Esophagus squamous epithelium (tissue), 5 donors: ENCODE measurements at regions not wholly inside any gene's neighbourhood (a gene's known extent, or its start where the extent isn't known, plus 50 kb on each side); places are given as distances from the start of the nearest gene placed in this dataset.

ENCODE experiments used
- DNase-seq: peaks from one replicate; lab custom pipeline; 2025; lab: John Stamatoyannopoulos, UW
- H3K27ac ChIP-seq, 4 donors: fragments of 200-600 bp; sonication (generic); one replicate each; pipeline ENCODE4 v1.5.1; 2016 to 2019; ENCODE audit warnings: mild to moderate bottlenecking in 1 of 4
- H3K27me3 ChIP-seq, 4 donors: fragments of 200-600 bp; sonication (generic); 1 replicate in 3 of 4; 2 replicates in 1 of 4; pipeline versions ENCODE4 v1.5.1 to v1.6.0; 2017 to 2021; ENCODE audit warnings: antibody characterized with exemption in 1 of 4
- H3K36me3 ChIP-seq, 3 donors: fragments of 200-600 bp; sonication (generic); one replicate each; pipeline ENCODE4 v1.5.1; 2016 to 2019
- H3K4me1 ChIP-seq, 3 donors: fragments of 200-600 bp; sonication (generic); one replicate each; pipeline ENCODE4 v1.5.1; 2017 to 2019
- H3K4me3 ChIP-seq, 4 donors: fragments of 200-600 bp; sonication (generic); 1 replicate in 3 of 4; 2 replicates in 1 of 4; pipeline ENCODE4 v1.5.1; 2016 to 2019; ENCODE audit warnings: mild to moderate bottlenecking in 2 of 4, moderate library complexity in 1 of 4
- H3K9me3 ChIP-seq, 3 donors: fragments of 200-600 bp; sonication (generic); one replicate each; pipeline ENCODE4 v1.5.1; 2016 to 2019
- CTCF ChIP-seq, 6 experiments: fragments of 450-650 bp in 4 of 6; fragments of 200-600 bp in 2 of 6; sonication (generic) in 2 of 6; IDR thresholded peaks; one replicate each; pipeline ENCODE4 v1.5.1; 2016 to 2019; ENCODE audit warnings: antibody characterized with exemption in 6 of 6, mild to moderate bottlenecking in 4 of 6, moderate library complexity in 4 of 6
- POLR2A ChIP-seq, 4 donors: fragments of 450-650 bp; IDR thresholded peaks; one replicate each; pipeline ENCODE4 v1.6.1; 2017; ENCODE audit warnings: antibody characterized with exemption in 4 of 4, mild to moderate bottlenecking in 4 of 4, moderate library complexity in 3 of 4
- WGBS, 2 donors: methylation state at CpG; one replicate each; pipeline ENCODE4 v1.1.5; 2018; 5-methylcytosine and 5-hydroxymethylcytosine counted together
- intact Hi-C: fragments of 100-400 bp; cut with DNase I; formaldehyde crosslinking; loops from one replicate; pipeline ENCODE4 v1.15.0; 2022
- donor health status: DM: yes; HTN: yes; CAD: no.

GRCh38 chr1:222224156-222224555 lies 323.7 kb downstream of the HHIPL2 start:
- no peak for TF ChIP-seq POLR2A (IDR thresholded peaks at IDR 0.05)
- no peak for TF ChIP-seq CTCF (IDR thresholded peaks at IDR 0.05)
- Histone ChIP-seq H3K4me1 (peaks cover 0 to 18% (median 0%) of the 10 kb centered on the region in 3 donors), H3K36me3 (no peaks in the 10 kb centered on the region), H3K9me3 (no peaks in the 10 kb centered on the region), H3K27ac (no peak overlapping the region), H3K27me3 (no peaks in the 10 kb centered on the region), H3K4me3 (no peak overlapping the region)
- 61 to 62% methylated on average over 4 of the region's 4 CpGs for WGBS, 2 donors
- intact Hi-C loops, result no loop called here
- no peak for DNase-seq

GRCh38 chr1:222223010-222223409 lies 324.9 kb downstream of the HHIPL2 start:
- H3K4me3 ChIP-seq, result no peak overlapping the region
- H3K9me3 ChIP-seq, result no peaks in the 10 kb centered on the region
- no peaks in the 10 kb centered on the region for H3K27me3 ChIP-seq
- no peak overlapping the region for H3K27ac ChIP-seq
- no peak for DNase-seq
- intact Hi-C loops, result no loop called here
- WGBS, 2 donors, result 36 to 90% methylated on average over 1 of the region's 1 CpG
- TF ChIP-seq CTCF (IDR thresholded peaks at IDR 0.05), result no peak
- TF ChIP-seq POLR2A (IDR thresholded peaks at IDR 0.05), result no peak
- H3K4me1 ChIP-seq, result peaks cover 0 to 18% (median 0%) of the 10 kb centered on the region in 3 donors
- no peaks in the 10 kb centered on the region for H3K36me3 ChIP-seq

- 64 to 75% methylated on average over 3 of the region's 3 CpGs for WGBS, 2 donors
These were observed 331.6 kb downstream of the HHIPL2 start for GRCh38 chr1:222216255-222216754.

GRCh38 chr1:222210776-222211175 lies 337.1 kb downstream of the HHIPL2 start:
- TF ChIP-seq CTCF (IDR thresholded peaks at IDR 0.05), result no peak
- no peak for TF ChIP-seq POLR2A (IDR thresholded peaks at IDR 0.05)
- 78 to 87% methylated on average over 2 of the region's 2 CpGs for WGBS, 2 donors
- no peaks in the 10 kb centered on the region for H3K4me1 ChIP-seq

More at GRCh38 chr1:222216255-222216754, 331.6 kb downstream of the HHIPL2 start:
- no peak for TF ChIP-seq POLR2A (IDR thresholded peaks at IDR 0.05)
- TF ChIP-seq CTCF (IDR thresholded peaks at IDR 0.05), result no peak
- Histone ChIP-seq H3K4me3 (no peak overlapping the region), H3K36me3 (no peaks in the 10 kb centered on the region), H3K27ac (no peak overlapping the region), H3K4me1 (no peaks in the 10 kb centered on the region), H3K9me3 (no peaks in the 10 kb centered on the region), H3K27me3 (no peaks in the 10 kb centered on the region)
- no peak for DNase-seq
- intact Hi-C loops, result no loop called here

GRCh38 chr1:222204475-222204874 lies 343.4 kb downstream of the HHIPL2 start:
- Histone ChIP-seq H3K9me3 (no peaks in the 10 kb centered on the region), H3K4me3 (no peak overlapping the region), H3K27ac (no peak overlapping the region), H3K4me1 (no peaks in the 10 kb centered on the region), H3K27me3 (no peaks in the 10 kb centered on the region), H3K36me3 (no peaks in the 10 kb centered on the region)
- intact Hi-C loops, result no loop called here
- TF ChIP-seq CTCF (IDR thresholded peaks at IDR 0.05) (no peak), POLR2A (IDR thresholded peaks at IDR 0.05) (no peak)
- WGBS, 2 donors, result 45 to 61% methylated on average over 3 of the region's 3 CpGs
- no peak for DNase-seq

More at GRCh38 chr1:222210776-222211175, 337.1 kb downstream of the HHIPL2 start:
- intact Hi-C loops, result no loop called here
- Histone ChIP-seq H3K36me3 (no peaks in the 10 kb centered on the region), H3K9me3 (no peaks in the 10 kb centered on the region), H3K27me3 (no peaks in the 10 kb centered on the region), H3K27ac (no peak overlapping the region), H3K4me3 (no peak overlapping the region)
- no peak for DNase-seq
